A204.1 (cell line): ENCODE measurements at regions not wholly inside any gene's neighbourhood (a gene's known extent, or its start where the extent isn't known, plus 50 kb on each side); places are given as distances from the start of the nearest gene placed in this dataset.

ENCODE experiments used
- FAIRE-seq: peaks from 2 replicates; lab custom pipeline; 2012; peaks lifted over from hg19 to GRCh38; lab: Jason Lieb, UNC

DNA sequence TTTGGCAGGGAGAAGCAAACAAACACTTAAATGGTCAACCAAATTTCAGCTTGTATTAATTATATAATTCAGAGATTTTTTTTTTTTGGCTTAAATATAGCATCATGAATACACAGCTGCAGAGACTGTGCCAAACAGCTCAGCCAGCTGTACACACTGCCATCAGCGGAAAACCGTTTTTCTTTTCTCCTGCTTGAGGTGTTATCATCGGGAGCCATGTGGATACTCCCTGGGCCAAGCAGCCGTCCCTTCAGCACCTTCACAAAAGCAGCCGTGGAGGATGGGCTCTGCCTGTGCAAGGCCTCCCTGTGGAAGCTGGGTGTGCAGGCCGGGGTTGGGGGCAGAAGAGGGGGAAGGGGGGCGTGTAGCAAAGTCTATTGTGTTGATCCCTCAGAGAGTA is 85.0 kb downstream of the NUF2 start:
- no peak for FAIRE-seq

DNA sequence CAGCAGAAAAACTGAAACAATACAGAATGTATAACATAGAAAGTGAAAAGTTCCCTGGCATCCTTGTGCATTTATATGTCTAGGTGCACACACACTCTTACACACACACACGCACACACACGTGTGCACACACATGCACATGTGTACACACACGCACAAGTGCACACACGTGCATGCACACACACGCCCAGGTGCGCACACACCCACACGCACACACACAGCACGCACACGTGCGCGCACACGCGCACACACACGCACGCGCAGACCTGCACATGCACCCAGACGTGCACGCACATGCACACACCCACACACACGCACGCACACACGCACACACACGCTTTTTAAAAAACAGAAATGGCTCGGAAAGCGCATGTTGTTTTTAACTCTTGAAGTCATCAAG is 86.5 kb downstream of the NUF2 start:
- FAIRE-seq = no peak

DNA sequence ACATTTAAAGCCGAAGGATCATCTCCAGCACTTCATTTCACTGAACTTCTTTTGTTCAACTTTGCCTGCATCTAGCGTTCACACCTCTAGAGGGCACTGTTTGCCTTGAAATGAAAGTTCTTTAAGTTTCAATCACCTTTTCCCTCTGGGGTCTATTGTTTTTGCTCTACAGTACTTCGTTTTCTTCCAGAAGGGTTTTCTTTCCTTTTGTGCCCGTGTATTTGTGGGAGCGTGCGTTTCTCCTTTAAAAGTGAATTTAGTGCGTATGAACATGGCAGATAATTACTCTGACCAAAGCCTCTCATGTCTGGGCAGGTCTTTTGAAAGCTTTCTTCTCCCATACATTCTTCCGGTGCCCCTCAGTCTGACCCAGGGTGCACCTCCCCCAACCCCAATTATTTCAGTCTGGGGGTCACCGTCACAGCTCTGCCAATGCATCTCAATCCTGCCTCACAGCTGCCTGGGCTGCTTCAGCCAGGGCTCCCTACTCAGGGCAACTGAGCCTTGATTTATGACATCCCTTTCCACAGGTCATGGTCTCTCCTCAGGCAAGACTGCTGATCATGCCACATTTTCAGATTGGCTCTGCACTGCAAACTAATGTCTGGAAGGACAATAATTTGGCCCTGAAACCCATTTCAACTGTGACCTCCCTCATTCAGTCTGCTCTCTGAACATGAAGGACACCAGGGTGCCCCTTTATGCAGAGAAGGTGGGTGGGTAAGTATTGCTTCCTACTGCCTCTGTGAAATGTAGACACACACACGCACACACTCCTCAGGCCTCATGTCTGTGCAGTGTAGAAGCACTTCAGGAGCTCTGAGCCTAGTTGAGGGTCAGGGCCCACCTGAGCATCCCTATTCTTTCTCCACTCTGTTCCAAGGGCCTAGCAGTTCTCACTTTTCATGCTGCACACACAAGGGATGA is 88.6 kb downstream of the NUF2 start:
- FAIRE-seq = peak; percentile 83

DNA sequence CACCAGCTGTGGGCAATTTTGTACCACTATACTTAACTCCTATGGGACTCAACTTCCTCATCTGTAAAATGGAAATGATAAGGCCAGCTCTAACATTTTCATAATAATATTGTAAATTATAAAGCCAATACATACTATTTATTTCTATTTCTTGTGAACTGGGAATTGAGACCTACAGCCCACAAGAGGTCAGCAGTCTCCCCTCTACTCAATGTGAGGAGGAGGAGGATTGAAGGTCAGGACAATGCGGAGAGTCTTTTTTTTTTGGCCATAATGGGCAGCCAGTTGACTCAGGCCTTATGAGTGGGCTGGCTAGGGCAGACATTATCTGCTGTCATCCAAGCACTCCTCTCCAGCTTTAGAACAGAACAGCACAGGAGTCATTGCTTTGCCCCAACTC is 90.5 kb downstream of the NUF2 start:
- FAIRE-seq = no peak

DNA sequence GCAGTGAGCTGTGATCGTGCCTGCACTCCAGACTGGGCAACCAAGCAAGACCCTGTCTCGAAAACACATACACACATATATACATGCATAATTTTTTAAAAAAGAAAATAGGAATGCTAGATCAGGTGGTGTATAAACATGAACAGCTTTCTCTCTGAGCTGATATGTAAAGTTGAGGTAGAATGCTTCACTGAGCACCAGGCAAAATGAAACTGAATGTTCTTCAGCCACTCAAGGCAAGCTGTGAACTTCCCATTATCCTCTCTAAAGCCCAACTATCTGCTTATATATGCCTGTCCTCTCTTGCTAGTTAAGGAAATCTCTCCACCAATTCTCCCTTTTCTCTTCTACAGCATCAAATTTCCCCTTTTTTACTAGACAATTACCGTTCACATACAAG is 93.0 kb downstream of the NUF2 start:
- FAIRE-seq = no peak

DNA sequence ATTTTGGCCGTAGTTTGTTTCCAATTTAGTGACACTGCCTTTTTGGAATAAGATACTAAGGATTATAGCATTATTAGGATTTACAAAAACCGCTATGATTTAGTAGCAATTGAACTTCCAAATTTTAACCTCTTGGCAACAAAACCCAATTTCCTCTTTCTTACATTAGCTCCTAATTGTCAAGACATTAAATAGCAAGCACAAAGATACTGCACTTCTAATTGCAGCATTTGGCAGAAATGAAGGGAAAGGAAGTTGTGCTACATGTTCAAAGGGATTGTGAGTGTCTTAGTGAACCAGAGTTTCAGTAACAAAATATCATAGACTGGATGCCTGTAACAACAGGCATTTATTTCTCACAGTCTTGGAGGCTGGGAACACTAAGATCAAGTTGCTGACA is 99.9 kb downstream of the NUF2 start:
- FAIRE-seq = no peak

DNA sequence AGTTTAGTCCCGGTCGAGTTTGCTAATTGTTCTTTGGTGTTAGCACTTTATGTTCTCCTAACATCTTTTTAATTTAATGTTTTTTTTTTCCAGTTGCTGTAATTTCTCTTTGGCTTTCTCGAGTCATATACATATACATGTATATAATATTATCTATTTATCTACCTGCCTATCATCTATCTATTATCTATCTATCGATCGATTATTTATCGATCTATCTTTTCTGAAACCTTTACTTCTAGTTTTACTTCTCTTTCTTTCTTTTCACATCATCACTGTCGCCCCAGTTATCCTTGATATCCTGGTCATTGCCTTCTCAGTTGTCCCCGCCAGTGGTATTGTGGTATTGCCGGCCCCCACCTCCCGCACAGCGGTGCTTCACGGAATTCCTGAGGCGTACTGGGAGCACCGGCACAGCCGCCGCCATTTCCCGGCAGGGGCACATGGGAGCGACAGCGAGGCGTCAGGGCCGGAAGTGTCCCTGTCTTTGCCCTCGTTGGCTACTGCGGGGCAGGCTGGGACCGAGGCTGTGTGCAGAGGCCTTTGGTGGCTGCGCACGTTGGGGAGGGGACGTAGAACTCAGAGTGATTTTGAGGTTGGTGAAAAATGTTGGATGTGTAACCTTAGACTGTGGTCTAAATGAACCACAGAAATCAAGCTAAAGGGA is 101.1 kb downstream of the NUF2 start:
- FAIRE-seq = no peak

DNA sequence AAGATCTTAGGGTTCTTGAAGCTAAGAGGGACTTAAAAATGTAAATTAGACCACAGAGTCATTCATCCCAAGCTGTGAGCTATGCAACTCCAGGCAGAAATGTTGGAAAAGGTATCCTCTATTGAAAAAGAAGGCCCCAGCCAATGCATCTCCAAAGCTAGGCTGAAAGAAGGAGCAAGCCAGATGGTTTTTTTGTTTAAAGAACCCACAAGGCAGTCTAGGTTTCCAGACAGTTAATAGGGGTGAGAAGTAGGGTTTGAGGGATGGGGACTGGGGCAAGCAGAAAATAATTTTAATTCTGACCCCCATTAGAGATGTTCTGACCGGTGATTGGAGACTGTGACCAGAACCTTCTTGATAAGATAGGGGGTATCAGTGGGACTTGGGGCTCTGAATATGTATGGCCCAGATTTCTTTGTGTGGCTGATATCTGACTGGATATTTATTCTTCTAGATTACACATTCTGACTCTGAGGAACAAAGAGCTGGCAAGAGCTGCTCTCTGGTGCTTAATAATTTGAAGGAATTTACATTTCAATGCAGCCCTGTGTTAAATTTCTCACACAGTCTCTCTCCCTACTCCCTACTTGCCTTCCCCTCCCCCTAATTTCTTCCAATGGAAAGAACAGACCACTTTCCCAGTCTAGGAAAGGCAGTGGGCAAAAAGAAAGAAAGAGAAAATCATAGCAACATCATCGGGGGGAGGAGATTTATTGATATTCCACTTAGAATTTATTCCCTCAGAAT is 104.9 kb downstream of the NUF2 start:
- no peak for FAIRE-seq

DNA sequence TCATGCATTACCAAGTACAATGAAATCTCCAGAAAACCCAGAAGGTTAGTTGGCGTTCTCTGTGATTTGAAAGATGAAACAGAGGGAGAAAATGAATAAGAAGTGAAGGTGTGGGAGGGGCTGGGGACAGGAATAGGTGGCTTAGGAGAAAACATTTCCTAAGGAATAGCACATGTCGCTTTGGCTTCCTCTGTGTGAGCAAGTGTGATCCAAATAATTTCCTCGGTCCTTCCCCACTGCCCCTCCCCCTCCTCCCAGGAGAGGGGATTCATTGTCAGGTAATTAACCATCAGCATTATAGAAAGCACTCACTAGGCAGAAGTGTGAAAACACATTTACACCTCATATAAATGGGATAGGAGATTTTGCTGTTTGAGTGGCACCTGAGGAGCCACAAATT is 105.5 kb downstream of the NUF2 start:
- FAIRE-seq = no peak

DNA sequence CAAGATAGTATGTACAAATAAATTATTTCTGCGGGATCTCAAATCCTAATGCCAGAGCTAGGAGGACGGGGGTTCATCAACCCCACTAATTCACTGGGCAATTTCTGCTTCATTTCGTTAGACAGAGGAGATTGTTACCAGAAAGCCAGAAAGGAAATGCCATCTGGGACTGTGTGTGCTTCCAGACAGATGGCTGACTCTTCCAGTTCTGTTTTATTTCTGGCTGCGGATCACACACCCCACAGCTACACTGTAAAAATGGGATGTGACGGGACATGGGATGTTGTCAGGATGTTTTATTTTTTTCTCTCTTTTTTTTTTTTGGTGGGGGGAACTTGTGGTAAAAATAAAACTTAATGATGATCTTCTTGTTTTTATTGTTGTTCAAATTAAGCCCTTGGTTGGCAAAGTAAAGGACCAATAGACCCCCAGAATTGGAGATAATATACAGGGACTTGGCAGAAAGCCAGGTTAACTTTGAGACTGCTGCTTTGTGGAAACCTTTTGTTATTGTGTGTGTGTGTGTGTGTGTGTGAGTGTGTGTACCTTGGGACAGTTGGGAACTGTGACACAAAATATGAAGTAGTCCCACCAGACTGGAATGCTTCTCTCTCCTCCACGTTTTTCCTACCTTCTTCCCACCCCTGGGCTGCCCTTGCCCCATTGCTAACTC is 114.5 kb downstream of the NUF2 start:
- FAIRE-seq = no peak

DNA sequence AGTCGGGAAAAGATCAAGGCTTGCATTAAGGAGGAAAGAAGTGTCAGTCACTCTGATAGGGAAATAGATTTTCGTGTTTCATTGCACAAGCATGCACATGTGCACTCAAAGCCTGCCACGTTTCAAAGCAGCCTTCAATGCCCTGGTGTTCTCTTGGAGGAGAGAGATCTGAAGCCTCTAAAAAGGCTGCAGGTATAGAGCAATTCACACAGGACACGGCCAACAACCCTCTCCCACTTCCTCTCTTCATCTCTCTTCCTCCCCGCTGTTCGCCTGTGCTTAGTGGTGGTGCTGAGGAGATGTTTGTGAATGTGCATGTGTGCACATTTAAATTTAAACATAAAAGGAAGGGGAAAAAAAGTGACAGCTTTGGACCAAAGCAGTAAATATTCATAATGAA is 117.7 kb downstream of the NUF2 start:
- no peak for FAIRE-seq

DNA sequence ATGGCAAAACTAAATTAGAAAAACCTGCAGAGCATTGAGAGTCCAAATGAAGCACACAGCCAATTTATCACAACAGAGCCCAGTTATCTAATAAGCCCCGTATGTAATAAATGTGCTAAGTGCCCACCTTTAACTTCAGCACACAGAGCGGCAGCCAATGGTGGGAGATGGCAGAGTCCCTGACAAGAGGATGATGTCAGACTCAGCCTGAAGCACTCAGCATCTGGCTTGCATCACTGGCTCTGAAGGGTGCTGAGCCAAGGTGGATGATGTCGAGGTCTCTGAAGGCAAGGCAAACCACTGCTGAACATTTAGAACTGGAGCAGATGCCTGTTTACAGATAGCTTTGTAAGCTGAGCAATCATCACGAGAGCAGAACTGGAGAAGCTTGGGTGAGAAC is 118.3 kb downstream of the NUF2 start:
- FAIRE-seq = no peak

DNA sequence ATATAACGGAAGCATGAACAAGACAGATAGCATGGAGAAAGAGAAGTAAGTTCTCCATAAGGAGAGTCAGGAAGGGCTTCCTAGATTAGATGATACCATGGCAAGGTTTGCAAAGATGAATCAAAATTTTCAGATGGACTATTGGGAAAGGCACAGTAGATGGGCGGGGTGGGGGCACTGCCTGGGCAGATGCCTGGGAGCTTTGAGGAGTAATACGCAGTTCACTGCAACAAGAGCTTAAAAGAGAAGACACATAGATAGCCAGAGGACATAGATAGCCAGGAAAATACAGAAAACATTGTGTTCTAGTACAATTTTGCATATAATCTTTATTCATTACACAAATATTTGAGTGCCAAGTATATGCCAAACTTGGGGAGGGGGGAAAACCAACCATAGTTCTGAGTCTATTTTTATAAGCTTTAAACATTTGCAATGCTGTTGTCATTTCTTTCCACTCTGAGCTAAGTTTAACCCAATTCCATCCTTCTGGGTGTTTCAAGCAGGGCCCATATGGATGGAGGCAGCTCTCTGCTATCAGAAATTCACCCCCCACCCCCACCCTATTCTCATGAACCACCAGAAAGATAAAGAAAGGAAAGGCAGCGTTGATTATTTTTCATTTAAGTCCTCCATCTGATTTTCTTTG is 120.6 kb downstream of the NUF2 start:
- FAIRE-seq = no peak

DNA sequence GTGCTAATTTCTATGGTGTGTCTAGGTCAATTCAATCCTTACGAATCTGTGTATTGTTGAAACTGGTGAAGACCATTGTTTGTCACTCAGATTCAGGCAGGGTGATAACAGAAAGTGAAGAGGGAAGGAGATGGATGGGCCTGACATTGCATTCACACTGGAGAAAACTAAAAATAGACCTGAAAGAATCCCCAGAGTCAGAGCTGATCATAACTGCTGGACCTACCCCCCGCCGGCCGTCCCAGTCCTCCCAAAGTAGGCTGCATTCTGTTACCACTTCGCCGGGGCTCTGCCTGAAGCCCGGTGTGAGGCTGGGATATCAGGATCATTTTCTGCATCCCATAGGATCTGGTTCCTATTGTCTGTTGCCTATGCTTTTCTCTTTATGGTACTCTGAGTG is 121.1 kb downstream of the NUF2 start:
- no peak for FAIRE-seq

DNA sequence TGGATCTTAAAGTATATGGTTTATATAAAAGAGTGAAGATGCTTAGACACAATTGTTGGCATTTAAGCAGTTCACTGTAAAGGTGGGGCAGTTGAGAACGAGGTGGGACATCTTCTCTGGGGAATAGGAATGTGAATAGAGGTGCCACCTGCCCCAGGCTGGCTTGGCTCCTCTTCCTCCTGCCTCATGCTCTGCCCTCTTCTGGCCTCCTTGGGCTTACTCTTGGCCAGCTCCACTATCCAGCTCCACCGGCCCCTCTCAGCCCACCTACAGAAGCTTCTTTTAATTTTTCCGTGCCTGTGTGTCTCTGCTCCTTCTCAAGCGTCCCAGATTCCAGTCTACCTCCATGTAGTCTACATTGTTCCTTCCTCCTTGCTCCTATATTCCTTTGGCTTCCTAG is 122.1 kb downstream of the NUF2 start:
- no peak for FAIRE-seq

DNA sequence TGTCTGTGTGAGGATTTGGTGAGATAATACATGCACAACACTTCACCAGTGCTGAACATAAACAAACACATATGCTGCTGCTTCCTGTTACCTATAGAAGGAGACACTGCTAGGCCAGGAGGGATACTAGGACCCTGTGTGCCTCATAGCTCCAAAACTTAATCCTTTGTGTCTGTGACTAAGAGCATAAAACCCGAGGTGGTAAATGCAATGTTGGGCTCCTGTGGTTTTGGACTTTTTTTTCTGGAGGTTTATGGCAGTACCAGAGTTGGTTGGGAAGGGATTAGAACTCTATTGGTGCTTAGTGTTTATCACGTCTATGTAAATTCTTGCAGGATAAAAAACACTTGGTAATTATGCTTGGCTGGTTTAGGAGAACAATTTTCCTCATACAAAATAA is 122.9 kb downstream of the NUF2 start:
- no peak for FAIRE-seq

DNA sequence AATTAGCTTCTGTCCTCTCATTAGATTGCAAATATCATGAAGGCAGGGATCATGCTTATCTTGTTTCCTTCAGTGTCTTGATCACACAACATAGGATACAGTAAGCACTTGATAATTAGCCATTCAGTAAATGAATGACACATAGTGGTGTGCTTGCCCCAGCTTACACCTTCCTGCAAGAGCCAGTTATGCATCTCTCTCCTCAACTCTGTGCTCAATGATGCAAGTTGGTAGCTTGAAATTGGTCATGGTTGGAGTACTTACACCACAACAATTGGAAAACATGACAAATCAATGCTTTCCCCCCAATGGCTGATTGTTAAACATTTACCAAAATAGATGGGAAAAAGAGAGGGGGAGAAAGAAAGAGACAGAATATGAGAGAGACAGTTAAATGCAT is 129.2 kb downstream of the NUF2 start:
- FAIRE-seq = no peak

DNA sequence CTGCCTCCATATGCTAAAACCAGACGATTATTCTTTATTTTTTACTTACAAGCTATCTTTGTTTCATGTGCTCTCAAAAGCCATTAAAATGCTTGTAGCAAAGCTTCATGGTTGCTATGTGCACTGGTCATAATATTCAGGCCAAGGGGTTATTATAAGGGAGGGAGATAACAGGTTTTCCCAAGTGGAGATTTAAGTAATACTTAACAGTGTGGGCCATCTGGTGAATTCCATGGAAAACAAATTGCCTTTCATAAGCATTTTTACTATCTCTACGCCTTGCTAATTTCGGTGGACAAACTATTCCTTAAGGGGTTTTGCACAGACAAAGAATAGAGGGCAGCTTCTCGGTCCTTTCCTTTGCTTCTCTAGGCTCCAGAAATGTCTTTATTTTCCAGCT is 137.8 kb downstream of the NUF2 start:
- FAIRE-seq = no peak

DNA sequence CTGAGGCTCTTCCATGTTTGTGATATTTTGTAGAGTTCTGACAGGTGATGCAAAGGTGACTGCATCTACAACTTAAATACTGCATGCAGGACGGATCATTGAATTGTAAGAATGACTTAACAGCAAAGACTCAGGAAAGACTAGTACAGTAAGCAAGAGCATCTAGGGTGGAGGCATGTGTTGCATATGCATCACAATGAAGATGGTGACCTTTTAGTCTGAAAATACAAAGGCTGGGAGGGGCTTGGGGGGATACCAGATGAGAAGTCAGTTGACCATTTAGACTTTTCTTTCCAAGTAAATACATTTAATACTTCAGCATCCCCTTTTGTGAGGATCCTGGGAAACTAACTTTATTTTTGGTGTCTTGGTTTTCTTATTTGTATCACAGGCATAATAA is 145.5 kb downstream of the NUF2 start:
- FAIRE-seq = no peak

DNA sequence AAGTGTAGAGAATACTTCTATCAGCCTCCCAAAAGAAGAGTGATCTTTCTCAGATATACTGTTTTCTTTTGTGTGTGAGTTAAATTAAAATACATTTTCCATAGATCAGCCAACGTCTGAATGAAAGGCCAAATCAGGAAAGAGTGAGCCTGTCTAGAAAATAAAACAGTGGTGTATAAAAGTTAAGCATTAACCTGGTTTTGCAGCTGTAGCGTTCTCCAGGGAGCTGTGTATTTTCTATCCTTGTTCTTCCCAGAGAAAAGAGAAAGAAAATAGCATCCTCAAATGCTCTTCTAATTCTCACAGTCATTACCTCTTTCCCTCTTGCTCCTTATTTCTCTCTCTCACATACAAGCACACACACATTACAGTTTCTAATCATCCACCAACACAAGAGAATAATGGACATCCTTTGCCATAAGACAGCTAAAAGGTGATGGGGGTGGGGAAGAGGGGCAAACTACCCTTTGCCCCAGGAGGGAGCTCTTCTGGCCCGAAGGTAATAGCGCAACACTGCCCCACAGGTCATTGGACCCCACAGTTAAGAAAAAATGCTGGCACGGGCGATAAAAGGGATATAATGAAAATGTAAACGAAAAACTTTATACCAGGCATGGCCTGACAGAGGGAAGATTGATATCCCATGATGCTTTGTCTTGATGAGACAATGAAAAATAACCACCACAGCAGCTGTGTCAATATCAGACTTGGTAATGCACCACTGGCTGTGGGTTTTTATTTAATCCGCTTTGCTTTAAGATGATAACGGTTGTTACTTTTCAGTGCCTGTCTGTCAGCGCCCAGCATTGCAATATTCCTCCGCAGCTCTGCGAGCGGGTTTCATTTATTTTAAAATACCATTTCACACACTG is 150.3 kb downstream of the NUF2 start:
- no peak for FAIRE-seq

DNA sequence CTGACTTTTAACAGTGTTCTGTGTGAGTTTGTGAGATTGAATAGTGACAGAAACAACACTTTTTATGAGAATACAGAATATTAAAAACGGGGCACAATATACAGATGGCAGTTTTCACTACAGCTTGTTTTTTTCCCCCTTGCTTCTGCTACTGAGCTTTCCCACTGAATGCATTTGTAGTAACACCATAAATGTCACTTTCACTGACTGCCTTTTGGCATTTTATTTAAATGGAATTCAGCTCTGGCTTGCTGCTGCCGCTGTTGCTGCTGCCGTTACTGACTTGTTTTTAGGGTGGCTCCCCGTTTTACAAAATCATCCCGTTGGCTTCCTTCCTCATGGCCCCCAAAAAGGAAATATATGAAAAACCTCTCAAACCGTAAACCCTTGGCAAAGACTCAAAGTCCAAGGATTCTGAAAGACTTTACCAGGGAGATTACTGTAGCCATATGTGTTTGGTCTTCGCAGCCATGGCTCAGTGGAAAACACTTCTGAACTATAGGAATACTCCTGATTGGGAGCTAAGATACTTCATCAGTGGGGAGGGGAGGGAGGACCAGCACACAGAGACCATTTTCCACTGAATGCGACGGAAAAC is 151.0 kb downstream of the NUF2 start:
- FAIRE-seq = no peak
